ENCODE measurements at regions not wholly inside any gene's neighbourhood (a gene's known extent, or its start where the extent isn't known, plus 50 kb on each side); places are given as distances from the start of the nearest gene placed in this dataset.

GRCh38 chr1:213927846-213928245, 59.9 kb upstream of the PROX1 start:
- no peak for TF ChIP-seq CTCF (conservative IDR thresholded peaks at IDR 0.05; ENCODE audit: low read length)
- TF ChIP-seq EZH2phosphoT487 (IDR thresholded peaks at IDR 0.05; ENCODE audit: borderline replicate concordance, low read depth, low read length): no peak
